ENCODE measurements at regions not wholly inside any gene's neighbourhood (a gene's known extent, or its start where the extent isn't known, plus 50 kb on each side); places are given as distances from the start of the nearest gene placed in this dataset.

DNA sequence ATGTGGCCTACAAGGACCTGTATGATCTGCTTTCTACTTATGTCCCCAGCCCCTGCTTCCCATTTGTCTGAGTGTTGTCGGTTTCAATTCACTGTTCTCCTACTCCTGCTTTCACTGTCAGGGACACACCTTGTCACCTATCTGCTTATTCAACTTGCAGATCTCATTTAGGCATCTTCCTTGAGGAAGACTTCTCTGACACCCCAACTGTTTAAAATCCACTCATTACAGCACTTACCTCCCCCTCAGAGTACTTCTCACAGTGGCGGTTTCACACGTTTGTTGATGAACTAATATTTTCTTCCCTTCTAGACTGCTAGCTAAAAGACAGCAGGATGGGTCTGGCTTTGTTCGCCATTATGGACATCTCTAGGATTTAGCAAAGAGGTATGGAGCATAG lies 279.9 kb upstream of the TET2 start:
- TF ChIP-seq, protein P1, sequence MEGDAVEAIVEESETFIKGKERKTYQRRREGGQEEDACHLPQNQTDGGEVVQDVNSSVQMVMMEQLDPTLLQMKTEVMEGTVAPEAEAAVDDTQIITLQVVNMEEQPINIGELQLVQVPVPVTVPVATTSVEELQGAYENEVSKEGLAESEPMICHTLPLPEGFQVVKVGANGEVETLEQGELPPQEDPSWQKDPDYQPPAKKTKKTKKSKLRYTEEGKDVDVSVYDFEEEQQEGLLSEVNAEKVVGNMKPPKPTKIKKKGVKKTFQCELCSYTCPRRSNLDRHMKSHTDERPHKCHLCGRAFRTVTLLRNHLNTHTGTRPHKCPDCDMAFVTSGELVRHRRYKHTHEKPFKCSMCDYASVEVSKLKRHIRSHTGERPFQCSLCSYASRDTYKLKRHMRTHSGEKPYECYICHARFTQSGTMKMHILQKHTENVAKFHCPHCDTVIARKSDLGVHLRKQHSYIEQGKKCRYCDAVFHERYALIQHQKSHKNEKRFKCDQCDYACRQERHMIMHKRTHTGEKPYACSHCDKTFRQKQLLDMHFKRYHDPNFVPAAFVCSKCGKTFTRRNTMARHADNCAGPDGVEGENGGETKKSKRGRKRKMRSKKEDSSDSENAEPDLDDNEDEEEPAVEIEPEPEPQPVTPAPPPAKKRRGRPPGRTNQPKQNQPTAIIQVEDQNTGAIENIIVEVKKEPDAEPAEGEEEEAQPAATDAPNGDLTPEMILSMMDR (IDR thresholded peaks at IDR 0.05), result no peak
- Mint-ChIP-seq H3K36me3 (ENCODE audit: low read depth) (no peaks in the 10 kb centered on the region), H3K4me3 (no peak overlapping the region), H3K4me1 (ENCODE audit: low read depth) (no peaks in the 10 kb centered on the region), H3K27ac (no peak overlapping the region), H3K27me3 (peaks cover 8% of the 10 kb centered on the region), H3K9me3 (no peaks in the 10 kb centered on the region)
- Histone ChIP-seq H3K27ac (ENCODE audit: low read depth in 1 of 2, low read length in 2 of 2) (no peak overlapping the region), H3K27me3 (ENCODE audit: control insufficient read depth in 1 of 2, insufficient read depth in 2 of 2, low read length in 2 of 2) (peaks cover 0 to 4% of the 10 kb centered on the region in 2 experiments), H3K9me3 (ENCODE audit: control insufficient read depth in 1 of 2, insufficient read depth in 1 of 2, low read length in 2 of 2) (no peaks in the 10 kb centered on the region), H3K36me3 (ENCODE audit: insufficient read depth, low read length) (no peaks in the 10 kb centered on the region), H3K4me3 (ENCODE audit: low read length) (no peak overlapping the region), H3K4me1 (ENCODE audit: insufficient read depth, low read length) (no peaks in the 10 kb centered on the region)
- DNase-seq, result no peak
- ChIA-PET POLR2A (no interaction called here), CTCF (no interaction called here)
- ATAC-seq (ENCODE audit: poor library complexity), result no peak
- intact Hi-C loops (cut with DNase I, micrococcal nuclease), result no loop called here

DNA sequence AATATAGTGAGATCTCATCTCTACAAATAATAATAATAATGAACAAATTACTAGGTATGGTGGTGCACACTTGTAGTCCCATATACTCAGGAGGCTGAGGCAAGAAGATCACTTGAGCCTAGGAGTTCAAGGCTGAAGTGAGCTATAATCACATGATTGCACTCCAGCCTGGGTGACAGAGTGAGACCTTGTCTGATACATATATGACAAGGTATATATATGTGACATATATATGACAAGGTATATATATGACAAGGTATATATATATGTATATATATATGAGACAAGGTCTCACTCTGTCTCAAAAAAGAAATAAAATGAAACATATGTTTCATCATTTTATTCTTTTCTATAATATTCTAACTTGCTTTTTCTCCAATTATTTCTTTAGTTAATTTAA lies 278.1 kb upstream of the TET2 start:
- ChIA-PET POLR2A (no interaction called here), CTCF (no interaction called here)
- no peak overlapping the region for H3K4me3 Mint-ChIP-seq
- H3K9me3 ChIP-seq (ENCODE audit: control insufficient read depth in 1 of 2, insufficient read depth in 1 of 2, low read length in 2 of 2), result no peaks in the 10 kb centered on the region
- peaks cover 8% of the 10 kb centered on the region for H3K27me3 Mint-ChIP-seq
- H3K36me3 ChIP-seq (ENCODE audit: insufficient read depth, low read length), result no peaks in the 10 kb centered on the region
- H3K4me1 Mint-ChIP-seq (ENCODE audit: low read depth), result no peaks in the 10 kb centered on the region
- H3K9me3 Mint-ChIP-seq, result no peaks in the 10 kb centered on the region
- H3K27ac ChIP-seq (ENCODE audit: low read depth in 1 of 2, low read length in 2 of 2), result no peak overlapping the region
- DNase-seq (no peak), ATAC-seq (ENCODE audit: poor library complexity) (no peak)
- intact Hi-C loops (cut with DNase I, micrococcal nuclease), result no loop called here
- TF ChIP-seq, protein P1 (IDR thresholded peaks at IDR 0.05), result no peak
- no peaks in the 10 kb centered on the region for H3K4me1 ChIP-seq (ENCODE audit: insufficient read depth, low read length)
- no peak overlapping the region for H3K27ac Mint-ChIP-seq
- H3K27me3 ChIP-seq (ENCODE audit: control insufficient read depth in 1 of 2, insufficient read depth in 2 of 2, low read length in 2 of 2), result peaks cover 0 to 4% of the 10 kb centered on the region in 2 experiments
- no peaks in the 10 kb centered on the region for H3K36me3 Mint-ChIP-seq (ENCODE audit: low read depth)
- H3K4me3 ChIP-seq (ENCODE audit: low read length), result no peak overlapping the region

DNA sequence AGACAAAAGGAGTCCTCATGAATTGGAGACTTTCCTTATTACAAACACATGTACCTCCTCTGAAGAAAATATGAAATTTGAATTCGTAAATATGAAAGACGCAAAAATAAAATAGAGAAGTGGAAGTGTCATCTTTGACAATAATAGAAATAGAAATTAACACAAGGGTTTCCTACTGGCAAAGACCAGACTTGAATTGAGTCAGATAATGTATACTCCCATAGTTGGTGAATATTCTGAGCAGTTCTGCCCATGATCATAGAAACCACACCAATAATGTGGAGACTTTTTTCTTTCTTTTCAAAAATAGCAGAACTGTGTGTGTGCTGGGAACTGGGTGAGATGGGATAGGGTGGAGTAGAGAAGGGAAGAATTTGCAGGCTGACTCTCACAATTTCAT lies 277.7 kb upstream of the TET2 start:
- Mint-ChIP-seq H3K27ac (no peak overlapping the region), H3K9me3 (no peaks in the 10 kb centered on the region), H3K27me3 (peaks cover 8% of the 10 kb centered on the region), H3K4me1 (ENCODE audit: low read depth) (no peaks in the 10 kb centered on the region), H3K4me3 (no peak overlapping the region), H3K36me3 (ENCODE audit: low read depth) (no peaks in the 10 kb centered on the region)
- DNase-seq (no peak), ATAC-seq (ENCODE audit: poor library complexity) (no peak)
- intact Hi-C loops (cut with DNase I, micrococcal nuclease), result no loop called here
- Histone ChIP-seq H3K4me3 (ENCODE audit: low read length) (no peak overlapping the region), H3K27ac (ENCODE audit: low read depth in 1 of 2, low read length in 2 of 2) (no peak overlapping the region), H3K36me3 (ENCODE audit: insufficient read depth, low read length) (no peaks in the 10 kb centered on the region), H3K27me3 (ENCODE audit: control insufficient read depth in 1 of 2, insufficient read depth in 2 of 2, low read length in 2 of 2) (peaks cover 0 to 4% of the 10 kb centered on the region in 2 experiments), H3K9me3 (ENCODE audit: control insufficient read depth in 1 of 2, insufficient read depth in 1 of 2, low read length in 2 of 2) (no peaks in the 10 kb centered on the region), H3K4me1 (ENCODE audit: insufficient read depth, low read length) (no peaks in the 10 kb centered on the region)
- CTCF ChIA-PET, result no interaction called here
- POLR2A ChIA-PET, result no interaction called here
- TF ChIP-seq, protein P1 (IDR thresholded peaks at IDR 0.05), result no peak

Measured in CD4-positive, alpha-beta T cell (primary cell).